IMR-90 (cell line): ENCODE measurements at regions not wholly inside any gene's neighbourhood (a gene's known extent, or its start where the extent isn't known, plus 50 kb on each side); places are given as distances from the start of the nearest gene placed in this dataset.

Experiments used
- BHLHE40 ChIP-seq: fragments of 150-350 bp; IDR thresholded peaks from 2 replicates; pipeline ENCODE4 v1.6.1; 2016; ENCODE audit warnings: mild to moderate bottlenecking, low read depth, low read length
- CEBPB ChIP-seq: IDR thresholded peaks from 2 replicates; pipeline ENCODE4 v1.6.1; 2012; ENCODE audit warnings: low read depth, low read length, improper control_type of control experiment
- CTCF ChIP-seq: conservative IDR thresholded peaks from 2 replicates; pipeline ENCODE4 v1.5.1; 2012; ENCODE audit warnings: mild to moderate bottlenecking, low read depth, low read length, improper control_type of control experiment
- ELK1 ChIP-seq: fragments of 150-350 bp; IDR thresholded peaks from 2 replicates; pipeline ENCODE4 v1.6.1; 2016; ENCODE audit warnings: low read depth, mild to moderate bottlenecking, low read length, moderate library complexity, borderline replicate concordance
- MAFK ChIP-seq: IDR thresholded peaks from 2 replicates; pipeline ENCODE4 v1.6.1; 2012; ENCODE audit warnings: low read depth, low read length, improper control_type of control experiment
- MAZ ChIP-seq: IDR thresholded peaks from 2 replicates; pipeline ENCODE4 v1.6.1; 2012; ENCODE audit warnings: low read depth, mild to moderate bottlenecking, low read length, improper control_type of control experiment, moderate library complexity, borderline replicate concordance
- MXI1 ChIP-seq: IDR thresholded peaks from 2 replicates; pipeline ENCODE4 v1.6.1; 2012; ENCODE audit warnings: low read depth, mild to moderate bottlenecking, low read length, moderate library complexity, borderline replicate concordance
- POLR2A ChIP-seq: IDR thresholded peaks from 2 replicates; pipeline ENCODE4 v1.6.1; 2012; ENCODE audit warnings: mild to moderate bottlenecking, low read depth, low read length
- RAD21 ChIP-seq: IDR thresholded peaks from 2 replicates; pipeline ENCODE4 v1.6.1; 2012; ENCODE audit warnings: low read length, improper control_type of control experiment
- RCOR1 ChIP-seq: IDR thresholded peaks from 2 replicates; pipeline ENCODE4 v1.6.1; 2012; ENCODE audit warnings: mild to moderate bottlenecking, low read length, improper control_type of control experiment; ENCODE audit not compliant: insufficient replicate concordance
- USF2 ChIP-seq: fragments of 150-350 bp; IDR thresholded peaks from 2 replicates; pipeline ENCODE4 v1.6.1; 2017; ENCODE audit warnings: mild to moderate bottlenecking, antibody characterized with exemption, low read length, low read depth

- TF ChIP-seq CTCF (no peak), POLR2A (no peak), USF2 (no peak), MAZ (no peak), RCOR1 (no peak), RAD21 (no peak), BHLHE40 (no peak), ELK1 (no peak), MXI1 (no peak), CEBPB (no peak), MAFK (no peak)
Observed at GRCh38 chrX:27924261-27924660, 57.0 kb downstream of the DCAF8L1 start.
